ENCODE measurements at regions not wholly inside any gene's neighbourhood (a gene's known extent, or its start where the extent isn't known, plus 50 kb on each side); places are given as distances from the start of the nearest gene placed in this dataset.

GRCh38 chr3:102124282-102124681 lies 275.0 kb downstream of the NFKBIZ start:
- no peak for DNase-seq

- no peak for DNase-seq
These were observed 275.4 kb downstream of the NFKBIZ start for GRCh38 chr3:102124704-102125103.

GRCh38 chr3:102125197-102125993 lies 276.1 kb downstream of the NFKBIZ start:
- DNase-seq, result no peak

DNA sequence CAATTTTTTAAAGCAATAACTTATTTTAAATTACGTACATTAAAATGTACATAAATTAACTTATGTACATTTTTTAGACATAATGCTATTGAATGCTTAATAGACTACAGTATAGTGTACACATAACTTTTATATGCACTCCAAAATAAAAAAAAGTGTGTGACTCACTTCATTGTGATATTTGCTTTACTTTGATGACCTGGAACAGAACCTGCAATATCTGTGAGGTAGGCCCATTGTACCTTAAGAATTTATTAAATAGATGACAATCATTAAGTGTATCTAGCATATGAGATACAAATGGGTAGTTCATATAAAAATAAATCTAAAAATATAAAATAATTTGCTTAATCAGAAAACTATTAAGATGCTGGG lies 276.7 kb downstream of the NFKBIZ start:
- DNase-seq, result no peak

DNA sequence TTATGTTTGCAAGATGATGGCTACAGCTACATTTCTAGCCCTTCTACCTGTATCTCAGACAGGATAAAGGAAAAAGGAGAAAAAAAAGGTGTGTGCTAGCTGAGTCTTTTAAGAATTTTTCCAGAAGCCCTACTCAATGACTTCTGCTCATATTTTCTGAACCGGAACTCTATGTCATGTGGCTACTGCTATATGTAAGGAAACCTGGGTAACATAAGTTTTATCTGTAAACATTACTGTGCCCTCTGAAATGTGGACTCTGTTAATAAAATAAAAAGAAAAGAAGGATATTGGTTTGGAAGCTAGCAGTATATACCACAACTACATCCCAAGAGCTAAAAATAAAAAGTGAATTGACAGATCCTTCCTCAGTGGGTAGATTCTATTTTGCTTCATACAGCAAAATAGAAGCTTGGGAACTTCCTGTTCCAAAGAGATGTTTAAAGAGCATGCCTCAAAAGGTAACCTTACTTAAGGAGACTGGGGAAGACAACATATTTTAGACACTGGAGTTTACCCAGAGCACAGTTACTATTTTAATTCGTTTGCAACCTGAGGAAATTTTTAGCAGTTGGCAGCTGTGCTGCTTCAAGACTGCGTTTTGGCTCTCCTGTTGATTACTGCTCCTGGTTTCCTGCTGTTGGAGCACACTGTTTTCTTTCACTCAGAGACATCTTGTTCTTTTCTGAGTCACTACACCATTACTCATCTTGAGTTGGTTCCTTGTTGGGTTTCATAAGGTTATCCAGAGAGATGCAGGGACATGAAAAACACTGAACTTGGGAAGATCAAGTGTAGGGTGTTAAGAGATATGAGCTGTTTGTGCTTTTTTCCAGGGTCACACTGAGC lies 280.7 kb downstream of the NFKBIZ start:
- DNase-seq, result no peak

GRCh38 chr3:102132370-102132769 lies 283.1 kb downstream of the NFKBIZ start:
- no peak for DNase-seq

DNA sequence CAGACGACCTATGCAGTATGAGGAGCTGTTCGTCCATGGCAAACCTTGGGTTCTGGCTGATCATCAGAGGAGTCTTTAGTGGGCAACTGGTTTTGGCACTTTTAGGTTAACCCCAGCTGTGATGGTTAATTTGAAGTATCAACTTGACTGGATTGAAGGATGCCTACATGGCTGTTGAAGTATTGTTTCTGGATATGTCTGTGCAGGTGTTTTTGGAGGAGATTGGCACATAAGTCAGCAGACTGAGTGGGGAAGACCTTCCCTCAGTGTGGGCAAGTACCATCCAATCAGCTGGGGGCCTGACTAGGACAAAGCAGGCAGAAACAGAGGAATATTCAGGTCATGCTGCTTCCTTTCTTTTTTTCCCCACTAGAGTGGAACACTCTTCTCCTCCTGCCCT lies 284.1 kb downstream of the NFKBIZ start:
- DNase-seq, result no peak

- no peak for DNase-seq
These were observed 286.0 kb downstream of the NFKBIZ start for GRCh38 chr3:102135316-102135715.

- DNase-seq, result no peak
These were observed 286.9 kb downstream of the NFKBIZ start for GRCh38 chr3:102136183-102136582.

DNA sequence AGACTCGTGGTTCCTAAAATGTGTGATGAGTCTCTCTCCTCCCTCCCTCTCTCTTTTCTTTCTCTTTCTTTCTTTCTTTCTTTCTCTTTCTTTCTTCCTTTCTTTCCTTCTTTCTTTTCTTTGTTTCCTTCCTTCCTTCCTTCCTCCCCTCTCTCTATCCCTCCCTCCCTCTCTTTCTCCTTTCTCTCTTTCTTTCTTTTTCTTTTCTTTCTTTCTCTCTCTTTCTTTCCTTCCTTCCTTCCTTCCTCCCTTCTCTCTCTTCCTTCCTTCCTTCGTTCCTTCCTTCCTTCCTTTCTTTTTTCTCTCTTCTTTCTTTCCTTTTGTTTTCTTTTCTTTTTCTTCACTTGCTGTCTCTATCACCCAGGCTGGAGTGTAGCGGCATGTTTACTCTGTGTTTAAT lies 290.8 kb downstream of the NFKBIZ start:
- DNase-seq, result no peak

GRCh38 chr3:102141096-102141927 lies 292.0 kb downstream of the NFKBIZ start:
- DNase-seq, result no peak

GRCh38 chr3:102141928-102142239 lies 292.6 kb downstream of the NFKBIZ start:
- no peak for DNase-seq

DNA sequence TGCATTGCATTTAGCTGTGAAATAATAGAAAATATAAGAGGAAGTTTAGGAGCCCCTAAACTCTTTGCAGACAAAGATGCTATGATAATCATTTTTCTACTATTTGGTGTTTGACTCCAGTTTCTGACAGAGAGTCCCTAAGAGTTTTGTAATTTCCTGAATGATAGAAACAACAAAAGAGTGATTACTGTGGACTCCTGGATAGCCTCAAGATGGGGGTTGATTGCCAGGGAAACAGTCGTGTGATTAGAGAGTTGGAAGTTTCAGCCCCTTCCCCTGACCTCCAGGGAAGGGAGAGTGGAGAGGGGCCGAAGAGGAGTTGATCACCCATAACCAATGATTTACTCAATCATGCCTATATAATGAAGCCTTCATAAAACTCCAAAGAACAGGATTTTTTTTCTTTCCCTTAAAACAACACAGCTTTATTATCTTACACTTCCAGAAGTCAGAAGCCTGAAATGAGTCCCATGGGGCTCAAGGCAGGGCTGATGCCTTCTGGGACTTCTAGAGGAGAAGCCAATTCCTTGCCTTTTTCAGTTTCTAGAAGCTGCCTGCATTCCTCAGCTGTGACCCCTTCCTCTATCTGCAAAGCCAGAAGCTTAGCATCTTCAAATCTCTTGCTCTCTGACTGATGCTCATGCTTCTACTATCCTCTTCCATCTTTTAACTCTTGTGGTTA lies 292.3 kb upstream of the ZPLD1 start:
- no peak for DNase-seq

DNA sequence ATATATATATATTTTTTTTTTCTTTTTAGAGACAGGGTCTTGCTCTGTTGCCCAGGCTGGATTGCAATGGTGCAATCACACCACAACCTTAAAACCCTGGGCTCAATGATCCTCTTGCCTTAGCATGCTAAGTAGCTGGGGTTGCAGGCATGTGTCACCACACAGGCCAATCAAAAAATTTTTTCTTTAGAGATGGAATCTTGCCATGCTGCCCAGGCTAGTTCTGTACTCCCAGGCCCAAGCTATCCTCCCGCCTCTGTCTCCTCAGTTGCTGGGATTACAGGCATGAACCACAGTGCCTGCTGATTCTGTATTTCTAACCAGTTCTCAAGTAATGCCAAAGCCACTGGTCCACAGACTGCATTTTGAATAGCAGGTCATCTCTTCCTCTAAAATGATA lies 291.3 kb upstream of the ZPLD1 start:
- no peak for DNase-seq

DNA sequence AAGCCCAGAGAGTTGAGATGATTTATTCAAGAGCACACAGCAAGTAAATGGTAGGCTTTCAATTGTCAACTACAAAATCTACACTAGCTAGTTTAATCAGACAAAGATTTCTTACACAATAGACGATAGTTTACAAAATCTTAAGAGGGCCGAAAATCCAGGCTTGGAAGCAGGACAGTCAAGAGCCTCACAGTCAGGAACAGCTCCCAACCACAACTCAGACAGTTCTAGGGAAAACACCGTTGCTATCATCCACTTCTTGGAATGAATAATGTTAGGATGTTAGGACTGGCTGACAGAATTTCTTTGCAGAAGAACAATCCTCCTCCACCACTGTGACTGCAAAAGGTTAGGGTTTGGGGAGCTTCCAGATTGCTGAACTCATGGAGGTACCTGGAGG lies 290.8 kb upstream of the ZPLD1 start:
- DNase-seq, result no peak

- no peak for DNase-seq
These were observed 286.0 kb upstream of the ZPLD1 start for GRCh38 chr3:102148598-102149337.

- DNase-seq, result no peak
These were observed 282.9 kb upstream of the ZPLD1 start for GRCh38 chr3:102151935-102152334.

GRCh38 chr3:102156426-102156825 lies 278.4 kb upstream of the ZPLD1 start:
- no peak for DNase-seq

GRCh38 chr3:102158080-102158740 lies 276.6 kb upstream of the ZPLD1 start:
- no peak for DNase-seq

GRCh38 chr3:102159810-102160451 lies 274.9 kb upstream of the ZPLD1 start:
- DNase-seq, result no peak

DNA sequence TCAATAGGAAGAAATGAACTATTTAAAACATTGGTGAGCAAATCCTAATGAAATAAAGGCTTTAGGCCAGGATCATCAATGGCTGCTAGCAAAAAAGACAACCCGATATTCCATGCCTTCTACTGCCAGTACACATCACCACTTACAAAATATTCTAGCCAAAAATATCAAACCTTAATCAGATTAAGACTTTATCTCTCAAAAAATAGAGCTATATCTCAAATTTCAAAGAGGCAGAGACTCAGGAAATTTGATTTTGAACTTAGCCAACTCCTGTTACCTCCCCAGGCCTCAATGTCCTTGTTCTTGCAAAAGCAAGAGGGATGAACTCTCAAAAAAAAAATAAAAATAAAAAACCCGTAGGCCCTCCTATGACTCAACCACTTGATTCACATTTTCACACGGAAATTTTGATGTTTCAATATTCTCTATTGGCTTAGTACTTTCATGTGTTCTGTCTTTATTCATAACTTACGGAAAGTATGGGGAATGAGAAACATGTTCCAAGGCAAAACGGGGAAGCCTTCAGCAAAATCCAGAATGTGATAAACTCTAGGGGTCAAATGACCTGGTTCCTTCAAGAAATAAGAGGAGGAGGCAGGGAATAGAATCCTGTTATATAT lies 273.3 kb upstream of the ZPLD1 start:
- DNase-seq, result no peak

Measured in activated CD4-positive, CD25-positive, alpha-beta regulatory T cell treated with anti-CD3 and anti-CD28 coated beads, Interleukin-2, amount 50 U/mL, for 72 hours (primary cell).